Liver (tissue), 8 donors: ENCODE measurements at regions not wholly inside any gene's neighbourhood (a gene's known extent, or its start where the extent isn't known, plus 50 kb on each side); places are given as distances from the start of the nearest gene placed in this dataset.

ENCODE experiments used
- DNase-seq: peaks from one replicate; pipeline ENCODE4 v3.0.0-alpha.2; 2017; ENCODE audit warnings: low spot score
- H3K27ac ChIP-seq, 2 donors: one replicate each; pipeline ENCODE4 v1.7.0; 2013; ENCODE audit warnings: inconsistent platforms in 2 of 2, low read length in 2 of 2, control low read depth in 1 of 2, low read depth in 1 of 2, mild to moderate bottlenecking in 1 of 2
- H3K27me3 ChIP-seq, 4 donors: one replicate each; pipeline versions ENCODE4 v1.6.1 to v1.7.0; 2013; ENCODE audit warnings: low read length in 3 of 4, inconsistent platforms in 1 of 4, mild to moderate bottlenecking in 1 of 4, moderate library complexity in 1 of 4; ENCODE audit not compliant: control insufficient read depth in 4 of 4, insufficient read depth in 4 of 4
- H3K36me3 ChIP-seq, 4 donors: one replicate each; pipeline versions ENCODE4 v1.6.1 to v1.7.0; 2013; ENCODE audit warnings: low read length in 3 of 4, mild to moderate bottlenecking in 3 of 4, low read depth in 1 of 4, moderate library complexity in 1 of 4; ENCODE audit not compliant: control insufficient read depth in 4 of 4, insufficient read depth in 3 of 4
- H3K4me1 ChIP-seq, 4 donors: one replicate each; pipeline versions ENCODE4 v1.6.1 to v1.7.0; 2013; ENCODE audit warnings: low read length in 3 of 4, mild to moderate bottlenecking in 3 of 4, moderate library complexity in 1 of 4; ENCODE audit not compliant: control insufficient read depth in 4 of 4, insufficient read depth in 4 of 4
- H3K4me3 ChIP-seq, 3 donors: one replicate each; pipeline versions ENCODE4 v1.6.1 to v1.7.0; 2013; ENCODE audit warnings: low read length in 3 of 3, control low read depth in 1 of 3, low read depth in 1 of 3, mild to moderate bottlenecking in 1 of 3
- H3K9ac ChIP-seq, 2 donors: one replicate each; pipeline ENCODE4 v1.7.0; 2013; ENCODE audit warnings: low read length in 2 of 2, mild to moderate bottlenecking in 2 of 2, moderate library complexity in 2 of 2, control low read depth in 1 of 2, low read depth in 1 of 2
- H3K9me3 ChIP-seq, 4 donors: one replicate each; pipeline versions ENCODE4 v1.6.1 to v1.7.0; 2013; ENCODE audit warnings: low read length in 3 of 4; ENCODE audit not compliant: control insufficient read depth in 4 of 4
- ATF3 ChIP-seq: IDR thresholded peaks from 2 replicates; pipeline ENCODE4 v1.6.1; 2016; ENCODE audit warnings: antibody characterized with exemption
- CTCF ChIP-seq: fragments of 150-350 bp; IDR thresholded peaks from 2 replicates; pipeline ENCODE4 v1.5.1; 2017; ENCODE audit warnings: improper control_type of control experiment, low read depth, low read length; ENCODE audit not compliant: missing input control
- EGR1 ChIP-seq, 2 donors: IDR thresholded peaks; 2 replicates each; pipeline ENCODE4 v1.6.1; 2016 to 2018; ENCODE audit warnings: antibody characterized with exemption in 2 of 2, low read depth in 2 of 2
- FOXA1 ChIP-seq: IDR thresholded peaks from 2 replicates; pipeline ENCODE4 v1.6.1; 2016; ENCODE audit warnings: antibody characterized with exemption
- FOXA2 ChIP-seq: IDR thresholded peaks from 2 replicates; pipeline ENCODE4 v1.6.1; 2016; ENCODE audit warnings: antibody characterized with exemption
- GABPA ChIP-seq, 2 donors: IDR thresholded peaks in 1 of 2; conservative IDR thresholded peaks in 1 of 2; 2 replicates each; pipeline ENCODE4 v1.6.1; 2016; ENCODE audit warnings: antibody characterized with exemption in 2 of 2, mild to moderate bottlenecking in 1 of 2, moderate library complexity in 1 of 2
- HNF4A ChIP-seq, 2 donors: conservative IDR thresholded peaks; 2 replicates each; pipeline ENCODE4 v1.6.1; 2016; ENCODE audit warnings: antibody characterized with exemption in 2 of 2, mild to moderate bottlenecking in 2 of 2
- JUND ChIP-seq, 2 donors: IDR thresholded peaks; 2 replicates each; pipeline ENCODE4 v1.6.1; 2016; ENCODE audit warnings: antibody characterized with exemption in 2 of 2
- MAX ChIP-seq: IDR thresholded peaks from 2 replicates; pipeline ENCODE4 v1.6.1; 2016; ENCODE audit warnings: antibody characterized with exemption
- NR2F2 ChIP-seq: IDR thresholded peaks from 2 replicates; pipeline ENCODE4 v1.6.1; 2016; ENCODE audit warnings: antibody characterized with exemption
- REST ChIP-seq: IDR thresholded peaks from 2 replicates; pipeline ENCODE4 v1.6.1; 2016; ENCODE audit warnings: antibody characterized with exemption, mild to moderate bottlenecking
- RXRA ChIP-seq, 2 donors: IDR thresholded peaks; 2 replicates each; pipeline ENCODE4 v1.6.1; 2017 to 2018; ENCODE audit warnings: antibody characterized with exemption in 2 of 2, mild to moderate bottlenecking in 1 of 2
- SP1 ChIP-seq: IDR thresholded peaks from 2 replicates; pipeline ENCODE4 v1.6.1; 2018; ENCODE audit warnings: antibody characterized with exemption, mild to moderate bottlenecking
- ZBTB33 ChIP-seq: IDR thresholded peaks from 2 replicates; pipeline ENCODE4 v1.6.1; 2016; ENCODE audit warnings: antibody characterized with exemption
- WGBS: extraction: QIAGEN DNeasy Blood & Tissue Kit; methylation state at CpG from one replicate; pipeline ENCODE4 v1.1.7; 2013; 5-methylcytosine and 5-hydroxymethylcytosine counted together
- donor health status: healthy.
- donor health status: healthy.
- donor health status: healthy.
- donor health status: healthy.
- donor health status: healthy.

GRCh38 chr11:21949763-21950413, 243.0 kb upstream of the ANO5 start:
- Histone ChIP-seq H3K9me3 (no peaks in the 10 kb centered on the region), H3K9ac (no peak overlapping the region), H3K36me3 (no peaks in the 10 kb centered on the region), H3K27ac (no peak overlapping the region), H3K27me3 (no peaks in the 10 kb centered on the region), H3K4me1 (no peaks in the 10 kb centered on the region), H3K4me3 (no peak overlapping the region)
- 74% methylated on average over 3 of the region's 3 CpGs for WGBS
- TF ChIP-seq FOXA1 (no peak), REST (no peak), HNF4A (conservative IDR thresholded peaks at IDR 0.05) (no peak), ATF3 (no peak), FOXA2 (no peak), JUND (IDR thresholded peaks at IDR 0.05) (no peak), SP1 (no peak), MAX (no peak), CTCF (no peak), ZBTB33 (no peak), GABPA (IDR thresholded peaks at IDR 0.05 in 1 of 2, conservative IDR thresholded peaks at IDR 0.05 in 1 of 2) (no peak), EGR1 (IDR thresholded peaks at IDR 0.05; ENCODE audit: low read depth in 2 of 2) (no peak), NR2F2 (no peak), RXRA (IDR thresholded peaks at IDR 0.05) (no peak)
- DNase-seq: no peak

GRCh38 chr11:21963013-21963412, 229.9 kb upstream of the ANO5 start:
- Histone ChIP-seq H3K36me3 (no peaks in the 10 kb centered on the region), H3K4me3 (no peak overlapping the region), H3K27ac (no peak overlapping the region), H3K27me3 (no peaks in the 10 kb centered on the region), H3K9me3 (no peaks in the 10 kb centered on the region), H3K9ac (no peak overlapping the region), H3K4me1 (no peaks in the 10 kb centered on the region)
- TF ChIP-seq FOXA1 (no peak), CTCF (no peak), ZBTB33 (no peak), HNF4A (conservative IDR thresholded peaks at IDR 0.05) (no peak)
- no peak for DNase-seq
- WGBS: 68% methylated on average over 2 of the region's 2 CpGs
